ENCODE measurements at regions not wholly inside any gene's neighbourhood (a gene's known extent, or its start where the extent isn't known, plus 50 kb on each side); places are given as distances from the start of the nearest gene placed in this dataset.

DNA sequence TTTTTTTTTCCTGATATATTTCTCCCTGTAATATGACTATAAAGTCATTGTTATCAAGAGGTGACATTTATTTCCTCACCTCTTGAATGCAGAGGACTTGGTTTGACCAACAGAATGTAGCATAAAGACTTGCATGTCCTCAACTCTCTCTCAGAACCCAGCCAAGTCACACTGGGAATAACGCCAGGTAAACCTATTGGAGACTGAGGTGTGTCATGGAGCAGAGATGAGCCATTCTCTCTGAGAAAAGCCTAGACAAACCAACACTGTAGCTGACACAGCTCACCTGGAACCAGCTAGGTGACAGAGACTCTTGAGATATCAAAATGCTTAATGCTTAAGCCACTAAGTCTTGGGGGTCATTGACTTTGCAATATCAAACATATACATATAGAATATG lies 533.6 kb downstream of the HAO1 start:
- H2BK5ac ChIP-seq (ENCODE audit: low read depth, low read length, poor library complexity, severe bottlenecking) = no peak overlapping the region
- in situ Hi-C loops (cut with MboI; ENCODE audit: low sequenced_read_pairs) = no loop called here

More for the DNA sequence above, 533.6 kb downstream of the HAO1 start:
- Histone ChIP-seq H2BK120ac (ENCODE audit: low read depth, low read length) (no peak overlapping the region), H4K20me1 (ENCODE audit: insufficient read depth, low read length) (no peaks in the 10 kb centered on the region), H3K36me3 (ENCODE audit: control insufficient read depth, insufficient read depth, low read length) (no peaks in the 10 kb centered on the region), H3K9me3 (ENCODE audit: control insufficient read depth, insufficient read depth, low read length) (no peaks in the 10 kb centered on the region), H3K4ac (ENCODE audit: low read depth, low read length) (no peak overlapping the region), H3K27me3 (ENCODE audit: control insufficient read depth, insufficient read depth, low read length) (no peaks in the 10 kb centered on the region), H3K9ac (ENCODE audit: low read depth, low read length) (no peak overlapping the region), H3K18ac (ENCODE audit: low read depth, low read length) (no peak overlapping the region), H3K4me3 (ENCODE audit: insufficient read depth, low read depth, low read length) (no peak overlapping the region), H4K5ac (ENCODE audit: low read depth, low read length) (no peak overlapping the region), H4K8ac (ENCODE audit: low read depth in 2 of 2, low read length in 2 of 2) (no peak overlapping the region), H3K9me1 (ENCODE audit: insufficient read depth, low read length) (no peaks in the 10 kb centered on the region), H2BK20ac (ENCODE audit: low read depth, low read length) (no peak overlapping the region), H3K4me2 (ENCODE audit: low read depth, low read length) (no peak overlapping the region), H3K23ac (ENCODE audit: low read depth, low read length) (no peak overlapping the region), H3K14ac (replicated peaks; ENCODE audit: low read depth, low read length) (no peak overlapping the region), H4K91ac (ENCODE audit: insufficient read depth, low read depth, low read length) (no peak overlapping the region), H2AFZ (replicated peaks; ENCODE audit: low read length, poor library complexity) (no peak overlapping the region), H2AK9ac (replicated peaks; ENCODE audit: low read depth, low read length, poor library complexity) (no peak overlapping the region), H3K27ac (ENCODE audit: insufficient read depth, low read length) (no peak overlapping the region), H2AK5ac (ENCODE audit: low read depth, low read length) (no peak overlapping the region), H2BK15ac (ENCODE audit: low read depth, low read length) (no peak overlapping the region), H3K79me1 (ENCODE audit: low read depth in 1 of 2, low read length in 2 of 2) (no peaks in the 10 kb centered on the region), H3K4me1 (ENCODE audit: control insufficient read depth, insufficient read depth, low read length) (no peaks in the 10 kb centered on the region), H3K56ac (ENCODE audit: extremely low read depth, insufficient read depth, low read length) (no peak overlapping the region)
- POLR2A ChIA-PET (ENCODE audit: unreplicated experiment) = no interaction called here
- dilution Hi-C loops (cut with HindIII; ENCODE audit: low sequenced_read_pairs, unreplicated experiment) (no loop called here), intact Hi-C loops (cut with micrococcal nuclease) (no loop called here)
- DNase-seq (no peak), ATAC-seq (ENCODE audit: low read depth) (no peak)
- TF ChIP-seq RAD21 (IDR thresholded peaks at IDR 0.05; ENCODE audit: low read length) = no peak
- TF ChIP-seq RCOR1 (IDR thresholded peaks at IDR 0.05; ENCODE audit: insufficient replicate concordance, low read length) = no peak
- TF ChIP-seq MXI1 (IDR thresholded peaks at IDR 0.05; ENCODE audit: borderline replicate concordance, low read depth, low read length) = no peak
- no peak for TF ChIP-seq FOS (IDR thresholded peaks at IDR 0.05; ENCODE audit: low read depth, low read length)
- TF ChIP-seq, protein P1, sequence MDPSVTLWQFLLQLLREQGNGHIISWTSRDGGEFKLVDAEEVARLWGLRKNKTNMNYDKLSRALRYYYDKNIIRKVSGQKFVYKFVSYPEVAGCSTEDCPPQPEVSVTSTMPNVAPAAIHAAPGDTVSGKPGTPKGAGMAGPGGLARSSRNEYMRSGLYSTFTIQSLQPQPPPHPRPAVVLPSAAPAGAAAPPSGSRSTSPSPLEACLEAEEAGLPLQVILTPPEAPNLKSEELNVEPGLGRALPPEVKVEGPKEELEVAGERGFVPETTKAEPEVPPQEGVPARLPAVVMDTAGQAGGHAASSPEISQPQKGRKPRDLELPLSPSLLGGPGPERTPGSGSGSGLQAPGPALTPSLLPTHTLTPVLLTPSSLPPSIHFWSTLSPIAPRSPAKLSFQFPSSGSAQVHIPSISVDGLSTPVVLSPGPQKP (IDR thresholded peaks at IDR 0.05; ENCODE audit: borderline replicate concordance, low read depth, low read length) = no peak
- TF ChIP-seq MAFK (IDR thresholded peaks at IDR 0.05; ENCODE audit: low read depth, low read length) = no peak
- no peak for TF ChIP-seq CHD1 (IDR thresholded peaks at IDR 0.05; ENCODE audit: low read depth, low read length)
- no peak for TF ChIP-seq CEBPB (IDR thresholded peaks at IDR 0.05; ENCODE audit: low read depth, low read length)
- TF ChIP-seq MAZ (IDR thresholded peaks at IDR 0.05; ENCODE audit: borderline replicate concordance, low read depth, low read length) = no peak
- TF ChIP-seq BHLHE40 (IDR thresholded peaks at IDR 0.05; ENCODE audit: low read depth, low read length) = no peak
- TF ChIP-seq, protein P2, sequence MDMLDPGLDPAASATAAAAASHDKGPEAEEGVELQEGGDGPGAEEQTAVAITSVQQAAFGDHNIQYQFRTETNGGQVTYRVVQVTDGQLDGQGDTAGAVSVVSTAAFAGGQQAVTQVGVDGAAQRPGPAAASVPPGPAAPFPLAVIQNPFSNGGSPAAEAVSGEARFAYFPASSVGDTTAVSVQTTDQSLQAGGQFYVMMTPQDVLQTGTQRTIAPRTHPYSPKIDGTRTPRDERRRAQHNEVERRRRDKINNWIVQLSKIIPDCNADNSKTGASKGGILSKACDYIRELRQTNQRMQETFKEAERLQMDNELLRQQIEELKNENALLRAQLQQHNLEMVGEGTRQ (IDR thresholded peaks at IDR 0.05; ENCODE audit: low read depth, low read length) = no peak
- CTCF ChIA-PET = no interaction called here
- no CpG with 5 or more reads among the region's 1 CpG for WGBS, 2 experiments (ENCODE audit: extremely low coverage in 2 of 2, insufficient read length in 1 of 2)
- BruUV-seq (replicated peaks) = no TSS peak
